GM12873 (cell line): ENCODE measurements at regions not wholly inside any gene's neighbourhood (a gene's known extent, or its start where the extent isn't known, plus 50 kb on each side); places are given as distances from the start of the nearest gene placed in this dataset.

Source experiments
- TF ChIP-seq, protein P1 (sequence below): IDR thresholded peaks from 2 replicates; pipeline ENCODE4 v1.5.1; 2012; ENCODE audit warnings: low read depth, mild to moderate bottlenecking, moderate library complexity, low read length, control low read depth; ENCODE audit not compliant: insufficient read depth; ENCODE audit errors: missing control alignments

DNA sequence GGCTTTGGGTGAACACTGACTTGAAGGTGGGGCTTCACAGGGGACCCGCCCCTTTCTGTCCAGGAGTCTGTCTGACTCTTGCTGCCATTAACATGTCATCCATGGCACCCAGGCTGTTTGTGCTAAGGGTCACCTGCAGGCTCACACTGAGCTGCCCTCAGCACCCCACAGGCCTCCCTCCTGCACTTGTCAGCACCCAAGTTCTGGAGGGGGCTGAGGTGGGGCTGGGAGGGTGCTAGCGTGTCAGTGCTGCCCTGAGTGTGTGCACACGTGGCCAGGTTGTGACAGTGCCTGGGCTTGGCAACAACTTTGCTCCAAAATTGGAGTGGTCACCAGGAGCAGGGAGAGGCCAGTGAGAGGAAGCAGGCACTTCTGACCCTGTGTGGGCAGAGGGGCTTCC is 963.2 kb downstream of the TRHDE start:
- TF ChIP-seq, protein P1, sequence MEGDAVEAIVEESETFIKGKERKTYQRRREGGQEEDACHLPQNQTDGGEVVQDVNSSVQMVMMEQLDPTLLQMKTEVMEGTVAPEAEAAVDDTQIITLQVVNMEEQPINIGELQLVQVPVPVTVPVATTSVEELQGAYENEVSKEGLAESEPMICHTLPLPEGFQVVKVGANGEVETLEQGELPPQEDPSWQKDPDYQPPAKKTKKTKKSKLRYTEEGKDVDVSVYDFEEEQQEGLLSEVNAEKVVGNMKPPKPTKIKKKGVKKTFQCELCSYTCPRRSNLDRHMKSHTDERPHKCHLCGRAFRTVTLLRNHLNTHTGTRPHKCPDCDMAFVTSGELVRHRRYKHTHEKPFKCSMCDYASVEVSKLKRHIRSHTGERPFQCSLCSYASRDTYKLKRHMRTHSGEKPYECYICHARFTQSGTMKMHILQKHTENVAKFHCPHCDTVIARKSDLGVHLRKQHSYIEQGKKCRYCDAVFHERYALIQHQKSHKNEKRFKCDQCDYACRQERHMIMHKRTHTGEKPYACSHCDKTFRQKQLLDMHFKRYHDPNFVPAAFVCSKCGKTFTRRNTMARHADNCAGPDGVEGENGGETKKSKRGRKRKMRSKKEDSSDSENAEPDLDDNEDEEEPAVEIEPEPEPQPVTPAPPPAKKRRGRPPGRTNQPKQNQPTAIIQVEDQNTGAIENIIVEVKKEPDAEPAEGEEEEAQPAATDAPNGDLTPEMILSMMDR: no peak

DNA sequence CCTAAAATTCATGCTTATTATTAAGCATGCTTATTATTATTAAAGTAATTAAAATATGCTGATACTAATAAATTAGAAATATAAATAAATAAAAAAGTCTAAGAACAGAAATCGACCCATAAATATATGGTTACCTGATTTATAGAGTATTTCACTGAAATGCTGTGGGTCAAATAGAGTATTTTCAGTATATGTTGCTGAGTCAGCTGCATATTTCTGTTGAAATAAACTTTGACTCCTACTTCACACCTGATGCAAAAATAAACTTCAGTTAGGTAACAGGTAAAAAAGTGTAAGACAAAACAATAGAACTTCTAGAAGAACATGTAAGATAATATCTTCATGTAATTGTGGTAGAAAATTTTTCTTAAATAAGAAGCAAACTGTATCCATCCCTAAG is 967.9 kb downstream of the TRHDE start:
- TF ChIP-seq, protein P1: no peak

DNA sequence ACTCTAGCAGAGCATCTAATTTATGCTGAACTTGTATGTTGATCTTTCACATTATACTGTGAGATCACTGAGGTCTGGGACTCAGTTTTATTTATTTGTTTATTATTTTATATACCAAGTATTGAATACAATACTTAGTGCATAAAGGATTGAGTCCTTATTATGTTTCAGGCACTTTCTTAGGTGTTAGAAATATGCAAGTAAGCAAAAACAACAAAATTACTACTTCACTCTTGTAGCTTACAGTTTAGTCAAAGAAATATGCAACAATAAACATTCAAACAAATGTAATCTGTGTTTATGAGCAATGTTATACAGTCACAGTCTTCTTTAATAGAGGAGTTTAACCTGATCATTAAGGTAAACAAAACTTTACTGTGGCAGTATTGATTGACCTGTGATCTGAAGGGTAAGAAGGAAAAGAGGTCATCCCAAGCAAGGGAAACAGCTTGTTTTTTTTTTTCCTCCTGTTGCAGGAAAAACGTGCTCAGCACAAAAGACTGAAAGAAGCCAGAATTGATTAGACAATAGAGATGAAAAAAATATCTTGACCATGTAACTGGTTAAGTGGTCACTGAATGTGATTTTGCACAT is 990.7 kb downstream of the TRHDE start:
- TF ChIP-seq, protein P1: no peak

DNA sequence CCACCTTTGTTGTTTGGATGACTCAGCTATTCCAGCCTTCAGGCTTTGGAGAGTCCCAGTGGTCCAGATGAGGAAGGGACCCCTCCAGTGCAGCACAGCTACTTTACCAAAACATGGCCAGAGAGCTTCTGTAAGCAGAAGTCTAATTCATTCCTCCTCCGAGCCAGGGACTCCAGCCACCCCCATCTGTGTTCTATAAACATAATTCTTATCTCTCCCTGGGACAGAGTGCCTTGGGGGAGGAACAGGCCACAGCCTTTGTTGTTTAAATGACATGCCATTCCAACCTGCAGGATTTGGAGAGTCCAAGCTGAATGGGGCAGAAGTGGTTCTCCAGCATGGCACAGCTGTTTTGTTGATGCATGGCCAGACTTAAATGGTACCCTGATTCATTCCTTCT is 994.0 kb downstream of the TRHDE start:
- TF ChIP-seq, protein P1: no peak

DNA sequence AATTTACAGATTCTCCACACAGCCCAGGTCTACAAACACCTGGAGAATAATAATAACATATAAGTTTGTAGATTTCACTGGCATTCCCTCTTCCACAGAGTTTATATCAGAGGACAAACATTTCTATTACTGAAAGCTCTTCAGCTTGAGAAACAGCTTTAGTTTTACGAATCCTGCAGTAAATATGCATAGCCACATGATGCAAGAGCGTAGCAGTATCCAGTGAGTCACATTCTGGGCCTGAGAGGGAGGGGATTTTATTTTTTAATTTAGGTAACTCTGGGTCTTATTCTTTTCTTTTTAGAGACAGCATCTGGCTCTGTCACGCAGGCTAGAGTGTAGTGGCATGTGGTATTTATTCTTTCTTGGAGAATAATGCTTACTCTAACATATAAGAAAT is 1002.8 kb downstream of the TRHDE start:
- TF ChIP-seq, protein P1: no peak

DNA sequence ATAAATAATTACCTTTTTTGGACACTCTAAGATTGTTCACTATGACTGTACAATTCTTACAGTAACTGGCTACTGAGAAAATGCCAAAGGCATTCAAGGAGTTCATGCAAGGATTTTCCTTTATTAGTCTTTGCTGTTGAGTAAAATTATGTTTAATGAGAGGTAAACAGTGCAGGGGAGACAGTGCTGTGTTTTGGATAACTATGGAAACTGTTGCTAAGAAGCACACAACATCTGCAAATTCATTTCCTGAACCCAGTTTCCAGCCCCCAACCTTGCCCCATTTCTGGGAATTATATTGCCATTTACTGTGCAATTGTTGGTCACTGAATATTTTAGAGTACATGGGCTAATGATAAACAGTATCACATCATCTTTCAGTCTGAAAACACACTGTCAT is 1005.8 kb downstream of the TRHDE start:
- TF ChIP-seq, protein P1: no peak

DNA sequence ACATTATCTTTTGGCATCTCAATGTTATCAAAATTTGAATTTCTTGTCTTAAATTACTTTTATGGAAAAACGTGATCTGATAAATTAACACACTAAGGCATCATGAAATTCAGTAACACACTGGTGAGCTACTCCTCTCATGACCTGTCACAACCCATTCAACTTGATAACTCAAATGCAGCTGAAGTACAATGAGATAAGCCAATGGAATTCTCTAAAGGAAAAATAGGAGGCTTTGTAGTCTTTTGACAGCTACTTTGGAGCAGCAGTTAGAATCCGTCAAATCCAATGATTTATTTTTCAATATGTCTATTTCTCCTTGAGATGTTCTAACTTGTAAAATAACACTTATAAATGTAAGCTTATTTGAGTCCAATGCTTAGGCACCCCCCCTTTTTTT is 1029.4 kb downstream of the TRHDE start:
- TF ChIP-seq, protein P1: no peak

DNA sequence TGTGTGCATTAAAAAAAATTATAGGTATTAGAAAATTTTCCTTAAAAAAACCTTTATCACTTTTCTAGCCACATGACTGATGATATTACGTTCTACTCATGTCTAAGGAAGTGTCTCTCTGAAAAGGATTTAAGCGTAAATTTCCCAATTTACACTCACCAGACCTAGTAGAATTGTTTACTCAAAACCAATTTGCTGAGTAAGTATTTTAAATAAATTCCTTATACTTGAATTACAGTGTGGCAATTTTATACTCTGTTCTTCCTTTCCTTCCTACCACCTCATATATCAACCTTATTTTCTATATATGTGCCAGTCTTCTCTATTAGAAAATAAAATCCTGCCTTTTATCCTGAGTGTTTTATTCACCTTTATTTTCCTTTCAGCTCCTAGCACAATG is 1035.1 kb downstream of the TRHDE start:
- TF ChIP-seq, protein P1: no peak
